Activated CD8-positive, alpha-beta T cell treated with anti-CD3 and anti-CD28 coated beads for 36 hours (primary cell): ENCODE measurements at regions not wholly inside any gene's neighbourhood (a gene's known extent, or its start where the extent isn't known, plus 50 kb on each side); places are given as distances from the start of the nearest gene placed in this dataset.

ENCODE experiments used
- ATAC-seq: fragments of 200-7000 bp; cut with Tn5 transposase; one replicate; pipeline ENCODE4 v1.10.0; 2021; ENCODE audit warnings: mild to moderate bottlenecking, moderate library complexity
- CTCF ChIA-PET: fragments of 350-600 bp; sonication (Branson Sonifier 250); formaldehyde crosslinking; loops from one replicate; lab custom pipeline; 2021; ENCODE audit warnings: antibody characterized with exemption; lab: Charles Lee
- POLR2A ChIA-PET: fragments of 350-600 bp; sonication (Branson Sonifier 250); formaldehyde crosslinking; loops from one replicate; lab custom pipeline; 2021; ENCODE audit warnings: antibody characterized with exemption; lab: Charles Lee
- DNase-seq: peaks from one replicate; pipeline ENCODE4 v3.0.0-alpha.2; 2020
- H3K27ac Mint-ChIP-seq: one replicate; pipeline ENCODE4 v1.8.0; 2021; ENCODE audit warnings: mild to moderate bottlenecking, mixed read lengths
- H3K27me3 Mint-ChIP-seq: one replicate; pipeline ENCODE4 v1.8.0; 2021; ENCODE audit warnings: mixed read lengths
- H3K36me3 Mint-ChIP-seq: one replicate; pipeline ENCODE4 v1.8.0; 2021; ENCODE audit warnings: low read depth, mixed read lengths
- H3K4me1 Mint-ChIP-seq: one replicate; pipeline ENCODE4 v1.8.0; 2021; ENCODE audit warnings: low read depth, mixed read lengths
- H3K4me3 Mint-ChIP-seq: one replicate; pipeline ENCODE4 v1.8.0; 2021; ENCODE audit warnings: mild to moderate bottlenecking, moderate library complexity, mixed read lengths
- H3K9me3 Mint-ChIP-seq: one replicate; pipeline ENCODE4 v1.8.0; 2021; ENCODE audit warnings: mixed read lengths
- intact Hi-C: fragments of 100-400 bp; cut with micrococcal nuclease; formaldehyde crosslinking; loops from one replicate; pipeline ENCODE4 v1.10.0; 2022
- TF ChIP-seq, protein P1 (sequence below): fragments of 200-600 bp; IDR thresholded peaks from one replicate; pipeline ENCODE4 v1.8.0; 2022; ENCODE audit warnings: antibody characterized with exemption, mild to moderate bottlenecking

DNA sequence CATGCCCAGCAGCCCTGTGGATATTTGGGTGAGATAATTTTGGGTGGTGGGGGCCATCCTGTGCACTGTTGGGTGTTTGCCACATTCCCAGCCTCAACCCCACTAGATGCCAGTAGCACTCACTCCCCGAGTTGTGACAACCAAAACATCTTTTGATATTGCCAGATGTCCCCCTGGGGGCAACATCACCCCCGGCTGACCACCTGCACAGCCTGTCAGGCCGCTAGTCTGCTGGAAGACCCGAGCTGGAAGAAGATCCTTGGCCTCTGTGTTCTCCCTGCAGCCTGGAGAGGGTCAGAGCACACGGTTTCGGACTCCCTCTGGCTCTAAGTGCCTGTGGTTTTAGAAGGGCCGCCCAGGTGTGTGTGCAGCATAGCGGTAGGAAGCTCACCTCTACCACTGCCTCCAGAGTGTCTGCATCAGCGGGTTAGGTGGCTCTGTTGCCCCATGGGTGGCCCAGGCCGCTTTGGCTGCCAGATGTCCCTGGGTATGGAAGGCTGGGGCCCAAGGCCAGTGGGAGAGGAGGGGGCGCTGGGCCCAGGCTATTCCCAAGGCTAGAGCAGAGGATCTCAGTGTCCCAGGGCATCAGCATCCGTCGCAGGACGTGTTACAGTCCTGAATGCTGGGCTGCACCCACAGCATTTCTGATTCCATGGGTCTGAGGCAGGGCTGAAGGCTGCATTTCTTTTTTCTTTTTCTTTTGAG is 195.8 kb upstream of the GSE1 start:
- Mint-ChIP-seq H3K36me3 (no peaks in the 10 kb centered on the region), H3K4me3 (no peak overlapping the region), H3K9me3 (peaks cover 11% of the 10 kb centered on the region), H3K4me1 (peaks cover 12% of the 10 kb centered on the region), H3K27me3 (no peaks in the 10 kb centered on the region), H3K27ac (no peak overlapping the region)
- TF ChIP-seq, protein P1, sequence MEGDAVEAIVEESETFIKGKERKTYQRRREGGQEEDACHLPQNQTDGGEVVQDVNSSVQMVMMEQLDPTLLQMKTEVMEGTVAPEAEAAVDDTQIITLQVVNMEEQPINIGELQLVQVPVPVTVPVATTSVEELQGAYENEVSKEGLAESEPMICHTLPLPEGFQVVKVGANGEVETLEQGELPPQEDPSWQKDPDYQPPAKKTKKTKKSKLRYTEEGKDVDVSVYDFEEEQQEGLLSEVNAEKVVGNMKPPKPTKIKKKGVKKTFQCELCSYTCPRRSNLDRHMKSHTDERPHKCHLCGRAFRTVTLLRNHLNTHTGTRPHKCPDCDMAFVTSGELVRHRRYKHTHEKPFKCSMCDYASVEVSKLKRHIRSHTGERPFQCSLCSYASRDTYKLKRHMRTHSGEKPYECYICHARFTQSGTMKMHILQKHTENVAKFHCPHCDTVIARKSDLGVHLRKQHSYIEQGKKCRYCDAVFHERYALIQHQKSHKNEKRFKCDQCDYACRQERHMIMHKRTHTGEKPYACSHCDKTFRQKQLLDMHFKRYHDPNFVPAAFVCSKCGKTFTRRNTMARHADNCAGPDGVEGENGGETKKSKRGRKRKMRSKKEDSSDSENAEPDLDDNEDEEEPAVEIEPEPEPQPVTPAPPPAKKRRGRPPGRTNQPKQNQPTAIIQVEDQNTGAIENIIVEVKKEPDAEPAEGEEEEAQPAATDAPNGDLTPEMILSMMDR = no peak
- CTCF ChIA-PET = interaction anchor here (1.4 to 8.0 kb wide), 3 partner anchors 130 to 199 kb away, joined by 3 to 95 read pairs (median 34); no protein-coding TSS in a partner anchor
- peak; percentile 1 for DNase-seq
- POLR2A ChIA-PET = no interaction called here
- ATAC-seq = no peak
- intact Hi-C loops = no loop called here

DNA sequence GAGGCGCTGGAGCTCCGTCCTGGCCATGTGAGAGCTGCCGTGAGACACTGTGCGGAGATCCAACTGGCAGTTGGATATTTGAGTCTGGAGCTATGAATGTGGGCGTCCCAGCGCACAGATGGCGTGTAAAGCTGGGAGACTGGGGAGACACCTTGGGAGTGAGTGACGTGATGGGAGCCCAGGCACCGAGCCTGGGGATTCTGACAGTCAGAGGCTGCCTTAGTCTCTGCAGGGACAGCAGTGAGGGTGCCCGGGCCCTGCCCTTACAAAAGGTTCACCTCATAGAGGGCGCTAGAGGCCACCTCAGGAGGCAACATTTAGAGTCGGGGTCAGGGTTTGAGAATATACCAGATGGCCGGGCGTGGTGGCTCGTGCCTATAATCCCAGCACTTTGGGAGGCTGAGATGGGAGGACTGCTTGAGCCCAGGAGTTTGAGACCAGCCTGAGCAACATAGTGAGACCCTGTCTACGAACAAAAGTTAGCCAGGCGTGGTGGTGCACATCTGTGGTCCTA is 194.1 kb upstream of the GSE1 start:
- peaks cover 12% of the 10 kb centered on the region for H3K4me1 Mint-ChIP-seq
- ATAC-seq (no peak), DNase-seq (peak; percentile 0)
- TF ChIP-seq, protein P1 = no peak
- no peaks in the 10 kb centered on the region for H3K36me3 Mint-ChIP-seq
- H3K4me3 Mint-ChIP-seq = no peak overlapping the region
- no peaks in the 10 kb centered on the region for H3K27me3 Mint-ChIP-seq
- intact Hi-C loops = no loop called here
- ChIA-PET POLR2A (no interaction called here), CTCF (interaction anchor here (0.7 to 8.0 kb wide), 10 partner anchors 10 to 297 kb away, joined by 3 to 95 read pairs (median 9); no protein-coding TSS in a partner anchor)
- H3K27ac Mint-ChIP-seq = no peak overlapping the region
- peaks cover 3% of the 10 kb centered on the region for H3K9me3 Mint-ChIP-seq

DNA sequence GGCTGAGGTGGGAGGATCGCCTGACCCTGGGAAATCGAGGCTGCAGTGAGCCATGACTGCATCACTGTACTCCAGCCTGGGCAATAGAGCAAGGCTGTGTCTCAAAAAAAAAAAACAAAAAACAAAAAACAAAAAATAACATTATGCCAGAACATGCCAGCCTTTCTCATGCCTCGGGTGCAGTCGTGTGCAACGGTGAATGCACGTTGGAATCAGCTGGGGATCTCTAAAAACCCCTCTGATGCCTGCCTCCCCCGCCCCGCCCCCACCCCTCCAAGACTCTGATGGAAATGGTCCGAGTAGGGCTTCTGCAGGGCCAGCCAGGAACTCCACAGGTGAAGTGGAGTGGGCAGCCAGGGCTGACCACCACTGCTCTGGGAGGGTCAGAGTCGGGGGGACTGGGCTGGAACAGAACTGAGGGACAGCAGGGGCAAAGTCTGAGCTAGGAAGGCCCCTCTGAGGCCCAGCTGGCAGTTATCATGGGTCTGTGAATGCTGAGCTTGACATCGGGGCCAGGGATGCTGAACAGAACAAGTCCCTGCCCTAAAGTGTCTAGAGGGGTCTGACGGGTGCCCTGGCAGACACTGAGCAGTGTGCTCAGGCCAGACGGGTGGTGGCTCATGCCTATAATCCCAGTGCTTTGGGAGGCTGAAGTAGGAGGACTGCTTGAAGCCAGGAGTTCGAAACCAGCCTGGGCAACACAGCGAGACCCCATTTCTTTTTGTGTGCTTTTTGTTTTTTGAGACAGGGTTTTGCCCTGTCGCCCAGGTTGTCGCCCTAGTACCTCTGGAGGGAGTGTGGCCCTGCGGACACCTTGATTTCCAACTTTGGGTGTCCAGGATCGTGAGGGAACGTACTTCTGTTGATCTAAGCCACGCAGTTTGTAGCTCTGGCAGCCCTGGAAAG is 193.4 kb upstream of the GSE1 start:
- TF ChIP-seq, protein P1 = no peak
- H3K4me3 Mint-ChIP-seq = no peak overlapping the region
- no peaks in the 10 kb centered on the region for H3K27me3 Mint-ChIP-seq
- CTCF ChIA-PET = interaction anchor here (0.6 to 8.0 kb wide), 39 partner anchors 9 to 296 kb away, joined by 3 to 95 read pairs (median 4); partner anchors contain the start of gene GSE1
- ATAC-seq = no peak
- H3K9me3 Mint-ChIP-seq = no peaks in the 10 kb centered on the region
- H3K27ac Mint-ChIP-seq = no peak overlapping the region
- POLR2A ChIA-PET = interaction anchor here (1.1 kb wide), 2 partner anchors 191 to 207 kb away, joined by 3 to 4 read pairs; no protein-coding TSS in a partner anchor
- H3K4me1 Mint-ChIP-seq = peaks cover 9% of the 10 kb centered on the region
- intact Hi-C loops = loop anchor here (5.0 kb wide), 1 partner anchor 193 kb away; the partner anchor contains the start of gene GSE1
- DNase-seq = no peak
- no peaks in the 10 kb centered on the region for H3K36me3 Mint-ChIP-seq

DNA sequence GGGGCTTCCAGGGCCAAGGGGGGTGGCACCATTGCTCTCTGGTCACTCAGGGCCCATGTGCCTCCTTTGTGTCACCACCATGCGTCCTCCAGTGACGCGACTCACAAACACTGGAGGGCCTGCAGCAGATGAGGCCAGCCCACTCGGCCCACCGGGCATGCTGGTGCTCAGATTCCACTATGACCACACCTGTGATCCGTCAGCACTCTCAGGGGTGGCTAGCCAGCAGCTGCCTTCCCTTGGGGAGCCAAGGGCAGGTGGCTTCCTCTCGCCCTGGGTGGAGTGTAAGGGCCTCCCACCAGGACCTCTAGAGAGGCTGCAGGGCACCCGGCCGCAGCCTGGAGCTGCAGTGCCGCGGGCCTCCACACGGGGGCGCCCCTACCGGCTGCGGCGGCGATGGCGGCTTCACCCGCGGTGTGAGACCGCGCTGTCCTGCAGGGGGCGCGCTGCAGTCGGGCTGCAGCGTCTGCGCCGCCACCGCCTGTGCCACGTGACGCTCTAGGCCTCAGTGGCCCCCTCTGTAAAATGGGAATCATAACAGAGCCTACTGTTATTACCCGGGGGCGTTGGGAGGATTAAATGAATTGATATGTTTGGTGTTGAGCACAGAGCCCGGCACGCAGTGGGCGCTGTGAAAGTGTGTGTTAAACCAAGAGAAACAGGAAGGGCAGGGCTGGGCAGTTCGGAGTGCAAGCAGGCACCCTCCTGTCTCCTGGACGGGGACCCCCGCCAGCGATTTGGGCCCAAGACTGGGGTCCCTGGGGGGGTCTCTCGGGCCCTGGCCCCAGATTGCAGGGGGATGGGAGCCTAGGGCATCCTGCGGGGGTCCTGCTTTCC is 192.4 kb upstream of the GSE1 start:
- ATAC-seq (peak; percentile 90), DNase-seq (peak; percentile 79)
- intact Hi-C loops = loop anchor here (5.0 kb wide), 1 partner anchor 192 kb away; the partner anchor contains the start of gene GSE1
- Mint-ChIP-seq H3K4me3 (no peak overlapping the region), H3K36me3 (no peaks in the 10 kb centered on the region), H3K27me3 (no peaks in the 10 kb centered on the region), H3K9me3 (no peaks in the 10 kb centered on the region), H3K4me1 (peaks cover 9% of the 10 kb centered on the region), H3K27ac (no peak overlapping the region)
- TF ChIP-seq, protein P1 = peak; percentile 100
- ChIA-PET POLR2A (interaction anchor here (0.7 to 1.1 kb wide), 3 partner anchors 189 to 206 kb away, joined by 3 to 4 read pairs (median 4); no protein-coding TSS in a partner anchor), CTCF (interaction anchor here (0.6 to 8.0 kb wide), 42 partner anchors 8 to 297 kb away, joined by 3 to 95 read pairs (median 4); partner anchors contain the start of gene GSE1)
